Non-pigmented ciliary epithelial cell (primary cell): ENCODE measurements at regions not wholly inside any gene's neighbourhood (a gene's known extent, or its start where the extent isn't known, plus 50 kb on each side); places are given as distances from the start of the nearest gene placed in this dataset.
"Not testable (repeated sequence)": the region's sequence is repeated elsewhere in the genome, so short reads cannot be mapped to it uniquely, and the experiment has no call there.

Experiments used
- DNase-seq: peaks from one replicate; pipeline ENCODE4 v3.0.0-alpha.2; 2010; ENCODE audit warnings: low read depth

DNA sequence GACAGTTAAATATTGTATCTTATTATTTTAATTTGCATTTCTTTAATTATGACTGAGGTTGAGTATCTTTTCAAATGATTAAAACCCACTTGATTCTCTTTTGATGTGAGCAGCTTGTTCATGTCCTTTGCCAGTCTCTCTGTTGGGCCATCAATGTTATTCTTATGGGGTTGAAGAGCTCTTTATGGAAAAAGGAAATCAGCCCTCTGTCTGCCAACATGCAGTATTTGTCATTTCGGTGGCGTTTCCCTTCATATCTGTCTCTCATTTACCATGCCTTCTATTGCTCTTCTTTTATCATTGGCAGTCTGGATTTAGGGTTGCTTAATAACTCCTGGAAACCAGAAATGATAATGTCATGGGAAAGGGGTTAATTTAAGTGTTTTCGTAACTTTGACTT lies 340.7 kb upstream of the DNAJC19 start:
- DNase-seq = no peak

- no peak for DNase-seq
These were observed 339.5 kb upstream of the DNAJC19 start for GRCh38 chr3:181329024-181329423.

- DNase-seq = no peak
These were observed 338.8 kb upstream of the DNAJC19 start for GRCh38 chr3:181328346-181328745.

- DNase-seq = no peak
These were observed 337.8 kb upstream of the DNAJC19 start for GRCh38 chr3:181327349-181327748.

DNA sequence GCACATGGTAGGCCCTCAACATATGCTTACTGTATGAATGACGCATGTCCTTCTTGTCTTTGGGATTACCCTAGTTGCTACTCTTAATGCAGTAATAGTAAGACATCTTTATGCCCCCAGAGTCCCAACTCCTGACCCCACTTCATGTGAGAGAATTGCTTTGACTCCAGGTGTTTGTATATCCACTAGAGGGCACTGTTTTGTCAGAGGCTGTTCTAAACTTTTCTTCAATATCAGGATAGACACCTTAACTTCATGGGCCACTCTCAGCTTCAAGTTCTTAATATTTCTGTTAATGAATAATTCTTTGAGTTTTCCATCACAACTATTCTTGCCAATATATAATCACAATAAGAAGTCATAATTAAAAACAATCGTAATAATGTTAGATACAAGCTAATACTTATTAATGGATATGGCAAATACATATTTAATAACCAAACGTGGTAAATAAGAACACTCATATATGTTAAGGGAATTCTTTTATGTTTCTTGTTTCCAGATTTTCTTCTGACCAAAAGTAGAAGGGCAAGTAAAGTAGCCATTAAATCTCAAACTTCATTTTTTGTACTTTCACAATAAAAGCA lies 337.2 kb upstream of the DNAJC19 start:
- peak; percentile 4 for DNase-seq

GRCh38 chr3:181324516-181324915 lies 335.0 kb upstream of the DNAJC19 start:
- not testable (repeated sequence) for DNase-seq

DNA sequence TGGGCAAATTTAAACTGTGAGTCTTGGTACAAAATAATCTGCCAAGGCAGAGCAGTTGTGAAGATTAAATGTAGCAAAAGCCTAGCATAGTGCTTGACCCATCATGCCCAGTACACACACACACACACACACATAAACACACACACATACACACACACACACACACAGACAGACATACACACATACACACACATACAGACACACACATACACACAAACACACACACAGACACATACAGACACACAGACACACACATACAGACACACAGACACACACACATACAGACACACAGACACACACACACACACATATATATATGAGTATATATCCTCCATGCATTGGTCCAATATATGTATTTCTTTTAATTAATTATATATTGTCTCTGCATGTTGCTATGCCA lies 328.8 kb upstream of the DNAJC19 start:
- DNase-seq = no peak

GRCh38 chr3:181317508-181317907 lies 328.0 kb upstream of the DNAJC19 start:
- DNase-seq = no peak

DNA sequence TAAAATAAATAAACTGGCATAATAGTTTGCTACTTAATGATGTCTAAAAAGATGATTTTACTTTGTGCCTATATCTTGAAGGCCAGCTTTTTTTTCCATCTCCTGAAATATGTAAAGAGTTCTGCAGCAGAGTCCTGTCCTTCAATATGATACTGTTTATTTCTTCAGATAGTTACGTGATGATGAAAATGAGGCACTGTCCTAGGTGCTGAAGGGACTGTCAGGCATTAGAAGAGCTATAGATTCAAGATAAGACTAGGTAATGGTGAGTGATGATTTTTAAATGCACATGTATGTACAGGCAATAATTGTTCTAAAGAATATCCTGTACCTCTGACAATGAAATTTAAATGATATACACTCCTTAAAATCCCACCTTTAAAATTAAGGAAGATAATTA lies 326.9 kb upstream of the DNAJC19 start:
- no peak for DNase-seq

GRCh38 chr3:181313335-181313734 lies 323.8 kb upstream of the DNAJC19 start:
- no peak for DNase-seq

- no peak for DNase-seq
These were observed 321.6 kb upstream of the DNAJC19 start for GRCh38 chr3:181311186-181311585.

- no peak for DNase-seq
These were observed 313.4 kb upstream of the DNAJC19 start for GRCh38 chr3:181302960-181303359.

DNA sequence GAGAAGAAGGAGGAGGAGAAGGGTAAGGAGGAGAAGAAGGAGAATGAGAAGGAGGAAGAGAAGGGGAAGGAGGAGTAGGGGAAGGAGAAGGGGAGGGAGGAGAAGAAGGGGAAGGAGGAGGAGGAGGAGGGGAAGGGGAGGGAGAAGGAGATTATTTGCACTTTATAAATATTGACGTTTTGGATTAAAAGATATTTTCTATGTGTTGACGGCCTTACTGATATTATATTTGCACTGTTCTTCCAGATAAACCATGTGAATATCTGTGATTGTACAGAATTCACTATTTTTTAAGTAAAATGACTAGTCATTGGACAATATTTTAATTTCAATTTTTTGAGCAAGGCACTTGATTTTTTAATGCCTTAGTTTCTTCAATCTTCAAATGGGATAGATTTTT lies 310.5 kb upstream of the DNAJC19 start:
- DNase-seq = no peak

DNA sequence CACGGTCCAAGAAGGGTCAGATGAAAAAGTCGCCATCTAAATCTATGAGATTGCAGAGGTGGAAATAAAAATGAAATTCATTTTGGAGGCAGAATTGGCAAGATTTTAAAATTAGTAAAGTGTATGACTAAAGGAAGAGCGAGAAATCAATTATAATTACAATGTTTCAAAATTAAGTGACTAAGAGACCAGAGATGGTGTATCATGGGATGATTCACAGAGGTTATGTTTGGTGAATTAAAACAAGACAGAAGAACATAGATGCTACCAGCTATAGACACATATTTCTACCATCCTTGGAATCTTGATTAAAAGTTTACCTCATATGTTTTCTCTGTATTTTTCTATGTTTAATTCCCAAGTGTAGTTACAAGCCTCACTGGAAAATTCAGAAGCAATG lies 308.9 kb upstream of the DNAJC19 start:
- no peak for DNase-seq

- peak; percentile 17 for DNase-seq
These were observed 303.4 kb upstream of the DNAJC19 start for GRCh38 chr3:181292984-181293383.

DNA sequence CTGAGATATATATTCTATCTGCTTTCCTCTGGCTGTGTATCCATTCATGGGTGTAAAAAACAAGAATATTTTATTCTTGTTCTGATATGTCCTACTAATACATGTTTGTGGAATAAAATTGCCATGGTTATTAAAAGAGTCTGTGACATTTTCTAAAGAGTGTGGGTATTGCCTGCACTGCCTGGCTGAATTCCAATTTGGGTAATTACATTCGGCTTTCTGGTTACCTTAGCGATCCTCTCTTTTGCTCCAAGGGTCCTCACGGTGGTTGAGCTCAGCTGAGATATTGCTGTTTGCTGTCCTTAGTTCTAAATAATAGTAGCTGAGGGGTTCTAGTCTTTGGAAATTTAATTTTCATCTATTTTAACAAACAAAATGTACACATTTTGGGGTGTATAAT lies 301.4 kb upstream of the DNAJC19 start:
- no peak for DNase-seq

GRCh38 chr3:181289306-181289705 lies 299.8 kb upstream of the DNAJC19 start:
- DNase-seq = no peak

- no peak for DNase-seq
These were observed 298.6 kb upstream of the DNAJC19 start for GRCh38 chr3:181288145-181288544.

GRCh38 chr3:181279239-181279565 lies 289.7 kb upstream of the DNAJC19 start:
- DNase-seq = no peak

DNA sequence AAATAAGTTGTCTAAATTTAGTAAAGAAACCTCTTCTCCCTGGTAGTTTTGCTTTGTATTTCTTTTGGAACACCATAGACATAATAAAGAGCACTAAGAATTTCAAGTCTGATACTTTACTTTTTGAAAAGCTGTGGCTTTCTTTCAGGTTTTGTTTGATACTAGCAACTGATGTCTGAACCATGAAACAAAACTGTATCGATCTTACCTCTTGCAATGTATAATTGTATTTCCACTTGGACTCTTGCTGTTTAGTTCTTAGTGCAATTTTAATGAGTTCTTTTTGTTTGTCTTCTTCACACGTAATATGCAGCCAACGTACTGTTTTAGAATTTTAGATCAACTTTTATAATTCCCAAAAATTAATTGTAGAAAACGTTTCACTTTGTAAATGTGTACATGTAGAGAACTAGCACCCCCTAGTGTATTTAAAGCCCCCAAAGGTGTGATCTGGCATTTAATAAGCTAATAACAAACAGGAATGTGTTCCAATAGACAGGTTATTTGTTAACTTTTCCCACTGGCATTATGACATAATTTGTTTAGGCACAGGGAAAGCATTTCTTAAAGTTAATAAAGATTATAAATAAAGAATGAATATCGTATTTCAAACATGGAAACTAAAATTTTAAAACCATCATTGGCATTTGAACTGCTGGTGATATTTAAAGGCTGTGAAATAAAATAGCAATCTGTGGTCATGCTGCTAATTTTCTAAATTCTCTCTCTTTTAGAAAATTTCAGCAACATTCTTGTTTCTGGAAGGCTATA lies 289.1 kb upstream of the DNAJC19 start:
- DNase-seq = no peak

GRCh38 chr3:181276358-181276896 lies 286.9 kb upstream of the DNAJC19 start:
- DNase-seq = no peak

- no peak for DNase-seq
These were observed 284.5 kb upstream of the DNAJC19 start for GRCh38 chr3:181274025-181274424.

- DNase-seq = no peak
These were observed 277.8 kb upstream of the DNAJC19 start for GRCh38 chr3:181267312-181267711.
